ENCODE measurements at regions not wholly inside any gene's neighbourhood (a gene's known extent, or its start where the extent isn't known, plus 50 kb on each side); places are given as distances from the start of the nearest gene placed in this dataset.

GRCh38 chr2:126358122-126358521 lies 297.8 kb upstream of the GYPC start:
- no peak for DNase-seq

GRCh38 chr2:126359494-126359893 lies 296.5 kb upstream of the GYPC start:
- no peak for DNase-seq

DNA sequence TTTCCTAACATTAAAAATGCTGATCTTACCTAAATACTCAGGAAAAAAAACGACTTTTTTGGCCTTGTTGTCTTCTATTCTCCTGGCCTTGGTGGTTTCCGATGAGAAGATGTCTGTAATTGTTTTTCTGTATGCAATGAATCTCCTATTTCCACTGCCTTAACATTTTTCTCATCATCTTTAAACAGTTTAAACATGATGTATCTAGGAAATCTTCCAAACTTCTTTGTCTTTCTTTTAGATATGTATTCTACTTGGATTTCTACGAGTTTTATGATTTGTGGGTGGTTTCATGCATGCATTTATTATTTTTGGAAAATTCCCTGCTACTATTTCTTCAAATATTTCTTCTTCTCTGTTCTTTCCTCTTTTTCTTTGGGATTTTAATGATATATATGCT lies 288.6 kb upstream of the GYPC start:
- DNase-seq: no peak

- DNase-seq: no peak
Measured at GRCh38 chr2:126368758-126369157, 287.2 kb upstream of the GYPC start.

GRCh38 chr2:126370201-126370600 lies 285.8 kb upstream of the GYPC start:
- no peak for DNase-seq

DNA sequence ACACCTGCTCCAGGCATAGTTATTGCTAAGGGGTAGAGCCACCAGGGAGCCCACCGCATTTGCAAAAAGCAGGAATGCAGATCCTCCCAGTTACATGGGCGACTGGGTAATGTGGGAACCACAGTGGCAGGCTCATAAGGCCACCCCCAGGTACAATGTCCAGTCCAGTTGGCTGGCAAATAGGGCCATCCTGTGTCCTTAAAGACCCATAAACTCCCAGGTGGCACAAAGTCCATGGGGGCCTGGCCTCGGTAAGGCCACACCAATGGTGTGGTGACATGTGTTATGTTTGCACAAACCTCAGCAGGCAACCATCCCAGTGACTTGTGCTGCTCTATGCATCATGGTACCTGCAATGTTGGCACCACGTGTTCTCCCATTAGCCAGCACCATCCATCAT lies 283.6 kb upstream of the GYPC start:
- no peak for DNase-seq

DNA sequence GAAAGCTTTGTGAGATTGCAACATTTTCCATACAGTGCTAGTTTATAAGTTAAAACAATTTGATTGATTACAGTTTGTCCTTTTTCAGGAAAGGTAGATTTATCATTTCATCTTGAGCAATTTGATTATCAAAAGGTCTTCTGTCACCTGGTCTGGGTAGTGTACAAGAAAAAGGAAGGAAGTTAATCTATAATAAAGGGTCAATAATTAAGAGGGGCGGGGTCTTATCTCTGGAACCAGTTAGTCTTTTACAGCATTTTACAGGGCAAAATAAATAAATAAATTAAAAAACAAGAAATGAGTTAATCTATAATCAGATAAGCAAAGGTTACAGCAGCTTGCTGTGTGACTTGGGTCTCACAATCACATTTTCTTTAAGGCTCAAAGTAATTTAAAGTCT lies 277.8 kb upstream of the GYPC start:
- DNase-seq: no peak

- no peak for DNase-seq
Measured at GRCh38 chr2:126381091-126381490, 274.9 kb upstream of the GYPC start.

DNA sequence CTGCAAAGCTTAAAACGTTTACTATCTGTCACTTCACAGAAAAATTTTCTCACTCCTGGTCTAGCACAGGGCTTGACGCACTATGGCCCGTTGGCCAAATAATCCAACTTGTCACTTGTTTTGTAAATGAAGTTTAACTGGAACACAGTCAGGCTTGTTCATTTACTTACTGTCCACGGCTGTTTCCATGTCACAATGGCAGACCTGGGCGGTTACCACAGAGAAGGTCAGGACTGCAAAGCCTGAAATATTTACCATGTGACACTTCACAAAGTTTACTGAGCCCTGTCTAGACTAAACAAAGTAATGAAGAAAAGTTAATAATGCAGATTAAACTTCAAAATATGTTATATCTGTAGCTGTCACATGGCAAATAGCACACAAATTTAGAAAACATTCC lies 273.0 kb upstream of the GYPC start:
- DNase-seq: no peak

DNA sequence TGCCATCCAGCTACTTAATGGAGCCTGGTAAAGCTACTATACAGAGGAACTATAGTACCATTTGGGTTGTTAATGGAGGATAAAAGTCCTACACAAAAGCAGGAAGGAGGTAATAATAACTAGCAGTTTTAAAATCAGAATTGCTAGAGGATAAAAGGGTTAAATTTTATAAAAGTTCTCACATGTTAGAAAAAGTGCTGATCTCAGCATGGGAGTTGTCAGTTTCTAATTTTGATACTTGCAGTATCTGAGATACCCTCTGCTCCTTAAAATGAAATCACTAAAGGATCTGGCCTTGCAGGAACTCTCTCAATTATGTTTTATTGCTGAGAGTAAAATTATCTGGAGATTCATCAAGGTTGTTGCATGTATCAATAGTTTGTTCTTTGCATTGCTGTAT lies 272.2 kb upstream of the GYPC start:
- DNase-seq: no peak

DNA sequence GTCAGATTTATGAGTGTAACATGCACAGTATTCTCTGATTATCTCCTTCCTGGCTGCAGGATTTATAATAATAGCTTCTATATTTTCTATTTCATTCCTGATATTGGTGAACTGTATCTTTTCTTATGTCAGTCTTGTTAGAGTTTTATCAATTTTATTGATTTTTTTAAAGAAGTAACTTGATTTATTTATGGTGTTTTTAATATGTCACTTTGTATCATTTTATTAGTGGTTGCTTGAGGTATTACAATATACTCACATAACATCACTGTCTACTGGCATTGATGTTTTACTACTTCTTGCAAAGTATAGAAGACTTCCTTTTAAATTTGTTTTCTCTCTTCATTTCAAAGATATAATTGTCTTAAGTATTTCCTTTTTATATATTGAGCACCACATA lies 270.5 kb upstream of the GYPC start:
- DNase-seq: no peak

- no peak for DNase-seq
Measured at GRCh38 chr2:126385983-126386382, 270.0 kb upstream of the GYPC start.

GRCh38 chr2:126389446-126389845 lies 266.5 kb upstream of the GYPC start:
- no peak for DNase-seq

DNA sequence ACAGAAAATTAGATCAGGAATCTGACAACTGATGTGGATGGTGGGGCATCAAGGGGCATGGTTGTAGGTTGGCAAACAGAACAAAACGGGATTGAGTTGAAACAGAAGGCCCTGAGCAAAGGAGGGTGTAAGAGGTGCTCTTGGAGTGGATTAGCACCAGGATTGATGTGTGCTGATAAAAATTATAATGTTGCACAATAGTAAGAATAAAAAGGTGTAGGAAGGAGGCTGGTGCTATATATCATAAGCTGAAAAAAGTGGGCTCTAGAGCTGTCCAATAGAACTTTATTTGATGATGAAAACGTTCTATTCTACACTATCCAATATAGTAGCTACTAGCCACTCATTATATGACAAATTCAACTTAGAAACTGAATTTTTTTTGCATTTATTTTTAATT lies 263.1 kb upstream of the GYPC start:
- no peak for DNase-seq

DNA sequence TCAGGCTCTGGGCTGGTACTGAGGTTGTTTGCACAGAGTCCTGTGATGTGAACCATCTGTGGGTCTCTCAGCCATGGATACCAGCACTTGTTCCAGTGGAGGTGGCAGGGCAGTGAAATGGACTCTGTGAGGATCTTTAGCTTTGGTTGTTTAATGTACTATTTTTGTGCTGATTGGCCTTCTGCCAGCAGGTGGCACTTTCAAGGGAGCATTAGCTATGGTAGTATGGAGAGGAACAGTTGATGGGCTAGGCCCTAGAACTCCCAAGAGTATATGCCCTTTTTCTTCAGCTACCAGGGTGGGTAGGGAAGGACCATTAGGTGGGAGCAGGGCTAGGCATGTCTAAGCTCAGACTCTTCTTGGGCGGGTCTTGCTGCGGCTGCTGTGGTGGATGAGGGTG lies 257.0 kb upstream of the GYPC start:
- no peak for DNase-seq

- DNase-seq: no peak
Measured at GRCh38 chr2:126403039-126403628, 252.8 kb upstream of the GYPC start.

DNA sequence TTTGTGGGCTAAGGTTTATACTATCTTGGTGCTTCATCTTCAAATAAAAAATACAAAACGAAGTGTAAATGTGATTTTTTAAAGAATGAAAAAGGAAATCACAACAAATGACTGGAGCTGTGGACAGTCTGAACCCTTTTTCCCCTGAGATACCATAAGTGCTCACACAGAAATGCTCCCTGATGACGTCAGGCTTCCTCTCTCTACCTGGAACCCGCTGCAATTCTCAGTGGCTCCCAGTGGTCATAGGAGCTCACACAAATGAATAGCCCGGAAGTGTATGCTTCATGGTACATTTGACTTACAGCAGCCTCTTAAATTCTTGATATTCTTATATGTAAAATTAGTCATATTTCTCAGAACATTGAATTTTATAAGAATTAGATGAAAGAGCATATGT lies 249.7 kb upstream of the GYPC start:
- no peak for DNase-seq

DNA sequence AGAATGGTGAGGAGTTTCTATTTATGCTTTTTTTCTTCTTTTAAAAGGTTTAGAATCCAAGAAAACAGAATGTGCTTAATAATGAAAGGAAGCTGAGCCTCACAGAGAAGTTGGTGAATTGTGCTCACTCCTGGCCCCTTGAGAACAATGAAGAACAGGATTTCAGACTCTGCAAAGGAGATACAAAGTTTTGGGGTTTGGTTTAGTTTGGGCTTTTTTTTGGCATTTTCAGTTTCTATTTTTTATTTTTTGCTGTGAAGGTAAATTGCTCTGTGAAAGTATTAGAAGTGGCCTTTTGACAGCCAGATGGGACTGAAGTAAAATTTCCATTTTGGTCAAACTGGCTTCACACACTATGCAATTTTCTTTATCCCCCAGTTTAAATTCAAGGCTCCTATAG lies 247.3 kb upstream of the GYPC start:
- no peak for DNase-seq

DNA sequence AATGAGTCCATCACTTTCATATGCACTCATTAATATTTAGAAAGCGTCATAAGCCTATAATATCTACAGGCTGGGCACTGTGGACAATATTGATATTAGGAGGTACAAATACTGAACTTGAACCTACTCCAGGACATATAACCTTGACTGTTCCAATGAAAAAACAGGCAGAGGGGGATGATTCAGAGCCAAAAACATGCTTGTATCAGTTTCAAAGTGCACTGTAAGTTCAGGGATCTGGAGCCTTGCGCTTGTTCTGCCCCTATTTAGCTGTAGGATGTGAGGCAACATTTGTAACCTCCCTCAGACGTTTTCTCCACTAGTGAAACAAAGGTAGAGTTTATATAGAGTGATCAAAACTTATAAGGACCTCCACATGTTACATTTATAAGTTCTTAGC lies 246.1 kb upstream of the GYPC start:
- no peak for DNase-seq

DNA sequence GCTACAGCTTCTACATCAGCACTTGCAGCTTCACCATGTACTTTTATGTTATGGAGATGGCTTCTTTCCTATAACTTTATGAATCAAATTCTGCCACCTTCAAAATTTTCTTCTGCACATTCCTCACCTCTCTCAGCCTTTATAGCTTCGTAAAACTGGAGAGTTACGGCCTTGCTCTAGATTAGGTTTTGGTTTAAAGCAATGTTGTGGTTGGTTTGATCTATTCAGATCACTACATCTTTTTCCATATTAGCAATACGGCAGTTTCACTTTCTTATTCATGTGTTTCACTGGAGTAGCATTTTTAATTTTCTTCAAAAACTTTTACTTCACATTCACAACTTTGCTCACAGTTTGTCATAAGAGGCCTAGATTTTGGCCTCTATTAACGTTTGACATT lies 242.9 kb upstream of the GYPC start:
- DNase-seq: no peak

- no peak for DNase-seq
Measured at GRCh38 chr2:126419403-126419802, 236.6 kb upstream of the GYPC start.

DNA sequence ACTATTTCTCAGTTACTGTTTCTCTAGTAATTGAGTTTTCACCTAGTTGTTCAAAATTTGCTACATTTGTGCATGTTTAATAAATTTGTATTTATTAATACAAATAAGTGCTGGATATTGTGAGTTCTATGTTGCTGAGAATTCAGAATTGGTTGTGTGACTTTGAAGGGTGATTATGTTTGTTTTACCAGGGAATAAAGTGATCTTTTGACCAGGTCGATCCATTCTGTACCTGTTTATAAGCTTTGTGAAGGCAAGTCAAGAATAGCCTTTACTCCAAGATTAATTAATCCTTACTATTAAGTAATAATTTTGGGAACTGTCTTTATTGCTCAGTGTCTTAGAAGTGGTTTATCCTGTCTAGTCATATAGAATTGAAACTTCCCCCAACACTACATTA lies 230.0 kb upstream of the GYPC start:
- DNase-seq: no peak

- no peak for DNase-seq
Measured at GRCh38 chr2:126429103-126429502, 226.9 kb upstream of the GYPC start.

DNA sequence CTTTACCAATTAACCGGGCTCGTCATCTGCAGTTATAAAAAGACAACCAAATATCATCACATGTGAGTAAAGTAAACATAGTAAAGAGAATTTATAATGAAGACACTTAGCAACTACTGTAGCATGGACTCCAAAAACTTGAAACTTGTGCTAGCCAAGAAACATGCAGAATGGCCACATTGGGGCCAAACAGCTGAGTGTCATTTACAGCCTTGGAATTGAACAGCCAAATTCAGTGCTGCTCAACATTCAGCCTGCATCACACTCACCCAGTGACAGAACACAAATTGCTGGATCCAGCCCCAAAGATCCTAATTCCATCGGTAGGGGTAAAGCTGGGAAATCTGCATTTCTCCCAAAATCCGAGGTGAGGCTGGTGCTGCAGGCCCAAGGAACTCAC lies 224.8 kb upstream of the GYPC start:
- DNase-seq: no peak

DNA sequence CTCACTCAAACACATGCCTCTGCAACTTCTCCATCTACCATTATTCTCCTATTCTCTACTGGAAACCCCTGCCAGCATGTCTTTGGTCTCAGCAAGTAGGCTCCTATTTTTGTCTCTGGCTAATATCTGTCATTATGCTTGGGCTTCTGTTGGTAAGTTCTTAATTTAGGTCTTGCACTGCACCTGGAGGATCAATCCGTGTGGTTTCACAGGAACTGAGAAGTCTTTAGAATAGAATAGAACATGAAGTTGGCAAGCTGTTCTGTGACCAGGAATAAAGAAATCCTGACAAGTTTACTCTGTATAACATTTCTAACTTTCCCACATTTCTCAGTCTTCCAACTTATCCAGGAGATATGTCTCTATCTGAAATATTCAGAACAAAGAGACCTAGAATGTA lies 219.5 kb upstream of the GYPC start:
- no peak for DNase-seq

DNA sequence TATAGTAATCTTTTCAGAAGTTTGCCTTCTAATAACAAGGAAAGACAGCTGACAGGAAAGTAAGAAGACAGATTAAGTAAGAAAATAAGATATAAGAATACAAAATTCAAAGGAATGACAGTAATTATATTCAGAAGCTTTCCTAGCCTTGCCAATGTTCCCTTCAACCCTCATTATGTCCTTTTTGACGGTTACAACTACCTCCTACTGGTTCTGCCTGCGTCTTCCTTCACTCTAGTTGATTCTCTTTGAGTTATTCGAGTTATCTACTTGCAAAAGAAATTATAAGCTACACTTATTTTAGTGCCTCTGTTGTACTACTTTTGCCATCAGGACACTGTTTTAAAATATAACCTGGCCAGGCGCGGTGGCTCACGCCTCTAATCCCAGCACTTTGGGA lies 218.9 kb upstream of the GYPC start:
- DNase-seq: no peak
